NCI-H1694 (cell line): ENCODE measurements at regions not wholly inside any gene's neighbourhood (a gene's known extent, or its start where the extent isn't known, plus 50 kb on each side); places are given as distances from the start of the nearest gene placed in this dataset.
A peak's percentile ranks its signal among the peaks of the same experiment; 100 is the strongest.

Source experiments
- DNase-seq: peaks from one replicate; lab custom pipeline; 2025; lab: John Stamatoyannopoulos, UW

- DNase-seq: peak; percentile 44
These were observed 95.2 kb downstream of the PDGFA start for GRCh38 chr7:424301-424935.

DNA sequence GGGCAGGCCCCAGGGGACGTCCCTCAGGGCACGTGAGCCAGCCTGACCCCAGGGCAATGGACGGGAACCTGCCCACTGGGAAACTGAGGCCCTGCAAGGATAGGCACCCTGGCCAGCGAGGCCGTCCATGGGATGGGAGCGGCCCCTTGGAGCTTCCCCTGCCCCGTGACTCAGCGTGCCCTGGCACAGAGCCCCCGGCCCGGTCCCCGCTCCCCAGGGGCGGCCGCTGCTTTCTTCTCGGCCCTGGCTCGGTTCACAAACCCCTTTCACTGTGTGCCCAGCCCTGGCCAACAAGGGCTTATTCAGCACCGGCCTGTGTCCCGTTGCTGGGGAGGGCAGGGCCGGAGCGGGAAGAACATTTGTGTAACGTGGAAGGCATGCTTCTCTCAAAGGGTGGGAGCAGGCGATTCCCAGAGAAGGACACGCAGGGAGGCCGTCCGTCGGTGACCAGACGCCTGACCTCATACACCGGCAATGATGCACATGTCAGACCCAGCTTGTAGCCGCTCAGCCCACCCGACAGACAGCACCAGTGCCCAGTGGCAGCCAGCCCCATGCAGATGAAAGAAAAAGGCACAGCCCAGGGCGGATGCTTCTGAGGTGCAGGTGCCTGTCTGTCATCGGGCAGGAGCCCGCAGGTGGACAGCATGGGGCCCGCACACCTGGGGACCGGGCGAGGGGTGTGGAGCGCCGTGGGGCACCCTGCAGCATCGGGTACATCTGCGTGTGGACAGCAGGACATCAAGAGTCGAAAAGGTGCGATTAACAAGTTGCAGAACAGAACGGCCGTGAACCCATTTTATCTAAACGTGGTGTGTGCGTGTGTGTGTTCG is 94.5 kb downstream of the PDGFA start:
- DNase-seq: no peak

GRCh38 chr7:425794-426188 is 93.9 kb downstream of the PDGFA start:
- no peak for DNase-seq

DNA sequence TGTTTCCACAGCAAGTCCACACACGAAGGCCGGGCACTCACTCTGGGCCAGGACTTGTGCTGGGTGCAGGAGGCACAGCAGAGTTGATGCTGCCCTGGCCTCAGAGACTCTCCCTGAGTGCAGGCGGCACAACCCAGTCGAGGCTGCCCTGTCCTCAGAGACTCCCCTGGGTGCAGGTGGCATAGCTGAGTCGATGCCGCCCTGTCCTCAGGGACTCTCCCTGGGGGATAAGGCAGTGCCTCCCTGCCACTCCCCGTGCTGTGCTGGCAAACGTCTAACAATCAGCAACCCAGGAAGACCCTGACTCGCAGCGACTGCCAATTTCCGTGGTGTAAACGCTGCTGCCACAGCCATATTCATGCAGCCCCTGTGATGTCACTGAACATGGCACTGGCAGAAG is 93.1 kb downstream of the PDGFA start:
- no peak for DNase-seq

DNA sequence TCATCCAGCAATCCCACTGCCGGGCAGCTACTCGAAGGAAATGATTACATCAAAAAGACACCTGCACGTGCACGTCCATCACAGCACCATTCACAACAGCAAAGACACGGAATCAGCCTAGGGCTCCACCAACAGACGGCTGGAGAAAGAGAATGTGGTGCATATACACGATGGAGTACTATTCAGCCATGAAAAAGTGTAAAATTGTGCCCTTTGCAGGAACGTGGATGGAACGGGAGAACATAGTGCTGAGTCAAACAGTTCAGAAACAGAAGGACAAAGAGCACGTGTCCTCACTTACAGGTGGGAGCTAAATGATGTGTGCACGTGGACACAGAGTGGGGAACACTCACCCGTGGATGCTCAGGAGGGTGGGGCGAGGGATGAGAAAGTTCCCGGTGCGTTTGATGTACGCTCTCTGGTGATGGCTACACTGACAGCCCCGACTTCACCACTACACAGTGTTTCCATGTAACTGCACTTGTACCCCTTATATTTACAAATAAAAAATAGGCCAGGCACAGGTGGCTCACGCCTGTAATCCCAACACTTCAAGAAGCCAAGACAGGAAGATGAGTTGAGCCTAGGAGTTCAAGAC is 92.0 kb downstream of the PDGFA start:
- no peak for DNase-seq

GRCh38 chr7:428387-428786 is 91.3 kb downstream of the PDGFA start:
- no peak for DNase-seq

DNA sequence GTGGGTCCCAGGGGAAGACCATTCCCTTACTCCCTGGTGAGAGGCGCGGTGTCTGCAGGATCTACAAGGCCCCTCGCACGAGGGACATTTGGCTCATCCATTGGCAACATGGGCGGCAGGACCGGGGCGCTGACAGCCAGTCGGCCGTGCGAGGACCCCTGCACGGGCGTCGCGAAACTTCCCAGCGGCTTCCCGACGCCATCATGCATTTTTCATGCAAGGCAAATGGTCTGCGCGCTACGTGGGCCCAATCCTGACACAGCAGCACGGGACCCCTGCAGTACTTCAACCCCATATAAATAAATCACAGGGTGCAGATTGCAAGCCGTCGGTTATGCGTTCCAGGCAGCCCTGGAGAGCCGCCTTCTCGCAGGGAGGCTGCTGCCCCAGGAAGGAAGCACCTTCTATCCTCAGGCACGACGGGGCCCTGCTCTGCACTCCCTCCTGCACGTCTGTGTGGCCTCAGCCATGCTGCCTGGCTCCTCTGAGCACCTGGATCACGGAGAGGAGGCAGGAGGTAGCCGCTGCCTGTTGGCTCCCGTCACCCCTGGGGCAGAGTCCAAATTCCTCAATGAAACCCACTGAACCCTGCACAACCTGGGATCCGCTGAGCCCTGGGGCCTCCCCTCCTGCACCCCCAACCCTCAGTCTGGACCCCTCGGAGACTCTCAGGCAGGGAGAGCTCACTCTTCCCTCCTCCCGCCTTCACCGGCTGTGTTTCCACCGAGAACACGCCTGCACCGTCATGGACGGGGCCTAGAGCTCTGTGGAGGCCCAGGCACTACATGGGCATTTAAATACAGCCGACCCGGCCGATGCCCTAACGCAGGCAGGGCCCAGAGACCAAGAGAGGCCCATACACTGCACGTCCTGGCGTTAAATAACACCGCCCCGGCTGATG is 90.5 kb downstream of the PDGFA start:
- DNase-seq: no peak

GRCh38 chr7:429828-430180 is 89.8 kb downstream of the PDGFA start:
- no peak for DNase-seq

DNA sequence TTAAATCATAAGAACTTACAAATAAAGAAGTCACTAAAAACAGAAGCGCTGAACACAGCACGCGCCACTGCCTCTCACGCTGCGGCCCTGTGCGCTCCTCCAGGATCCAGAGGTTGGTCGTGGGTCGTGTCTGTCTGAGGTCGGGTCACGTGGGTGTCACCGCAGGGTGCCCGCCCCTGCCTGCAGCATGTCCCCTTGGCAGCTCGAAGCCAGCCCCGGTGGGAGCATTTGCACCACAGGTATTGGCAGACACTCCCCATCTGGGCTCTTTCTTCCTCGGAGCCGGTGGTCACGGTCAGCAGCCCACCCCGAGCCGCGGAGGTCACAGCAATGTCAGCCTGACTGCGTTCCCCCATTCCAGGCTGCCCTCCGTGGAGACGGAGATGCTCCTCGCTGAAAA is 88.6 kb downstream of the PDGFA start:
- DNase-seq: no peak

DNA sequence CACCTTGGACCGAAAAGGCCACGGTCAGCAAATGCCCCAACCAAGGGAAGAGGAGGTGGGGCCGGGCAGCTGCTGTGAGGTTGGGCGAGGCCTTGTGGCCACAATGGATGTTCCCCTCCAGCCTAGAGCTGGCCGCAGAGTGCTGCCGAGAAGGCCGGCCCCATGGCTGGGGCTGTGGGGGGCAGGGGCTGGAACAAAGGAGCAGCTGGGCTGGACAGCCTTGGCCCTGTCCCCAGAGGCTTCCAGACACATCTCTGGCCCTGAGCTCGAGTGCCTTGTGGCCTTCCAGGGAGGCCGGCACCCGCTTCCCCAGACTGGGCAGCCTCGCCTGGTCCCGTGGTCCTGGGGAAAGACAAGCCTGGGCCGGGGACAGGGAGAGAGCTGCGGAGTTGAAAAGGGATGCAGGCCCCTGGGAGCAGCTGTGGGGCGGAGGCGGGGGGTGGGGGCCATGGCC is 88.0 kb downstream of the PDGFA start:
- DNase-seq: no peak

DNA sequence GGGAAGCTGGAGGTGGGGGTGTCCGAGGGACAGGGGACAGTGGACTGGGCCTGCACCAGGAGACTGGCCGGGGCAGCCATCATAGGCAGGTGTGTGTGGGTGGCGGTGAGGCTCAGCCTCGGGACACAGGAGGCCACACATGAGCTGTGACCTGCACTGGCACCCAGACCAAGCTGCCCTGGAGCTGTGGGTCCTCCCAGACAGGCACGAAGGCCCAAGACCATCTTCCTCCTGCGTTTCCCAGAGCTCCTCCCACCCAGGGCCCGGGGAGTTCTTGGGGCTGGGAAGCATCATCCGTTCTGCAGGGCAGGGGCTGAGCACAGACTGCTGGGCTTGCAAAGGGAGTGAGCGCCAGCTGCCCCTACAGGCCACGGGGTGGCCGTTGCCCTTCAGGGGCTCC is 87.4 kb downstream of the PDGFA start:
- no peak for DNase-seq

GRCh38 chr7:432933-433332 is 86.7 kb downstream of the PDGFA start:
- no peak for DNase-seq

- no peak for DNase-seq
These were observed 86.1 kb downstream of the PDGFA start for GRCh38 chr7:433558-433957.

DNA sequence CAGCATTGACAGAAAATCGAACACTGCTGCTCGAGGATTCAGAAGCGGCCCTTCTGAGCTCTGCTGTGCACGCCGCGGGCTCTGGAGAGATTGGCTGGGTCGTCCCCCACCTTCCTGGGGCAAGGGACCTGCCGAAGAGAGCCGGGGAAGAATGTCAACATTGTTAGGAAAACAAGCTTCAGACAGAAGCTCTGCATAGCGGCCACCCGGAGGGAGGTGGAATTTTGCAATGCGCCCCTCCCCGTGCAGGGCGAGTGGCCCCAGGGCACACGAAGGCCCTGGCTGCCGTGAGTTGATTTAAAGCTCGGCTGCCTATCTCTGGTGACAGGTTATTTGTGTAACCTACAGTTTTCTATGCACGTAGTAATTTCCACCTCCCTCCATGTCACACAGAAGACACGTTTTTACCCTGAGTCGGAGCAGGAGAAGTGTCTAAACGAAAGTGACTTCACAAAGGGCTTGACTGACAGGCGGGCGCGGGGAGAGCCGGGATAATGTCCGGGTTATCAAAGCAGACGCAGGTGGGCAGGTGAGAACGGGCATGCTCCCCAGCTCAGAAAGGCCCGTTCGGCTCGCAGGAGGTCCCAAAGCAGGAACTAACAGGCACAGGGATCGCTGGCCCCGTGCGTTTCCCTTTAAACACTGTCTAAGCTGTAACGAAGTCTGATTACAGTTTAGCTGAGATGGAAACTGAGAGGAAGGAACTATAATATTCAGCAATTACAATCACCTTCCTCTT is 84.6 kb downstream of the PDGFA start:
- DNase-seq: no peak

DNA sequence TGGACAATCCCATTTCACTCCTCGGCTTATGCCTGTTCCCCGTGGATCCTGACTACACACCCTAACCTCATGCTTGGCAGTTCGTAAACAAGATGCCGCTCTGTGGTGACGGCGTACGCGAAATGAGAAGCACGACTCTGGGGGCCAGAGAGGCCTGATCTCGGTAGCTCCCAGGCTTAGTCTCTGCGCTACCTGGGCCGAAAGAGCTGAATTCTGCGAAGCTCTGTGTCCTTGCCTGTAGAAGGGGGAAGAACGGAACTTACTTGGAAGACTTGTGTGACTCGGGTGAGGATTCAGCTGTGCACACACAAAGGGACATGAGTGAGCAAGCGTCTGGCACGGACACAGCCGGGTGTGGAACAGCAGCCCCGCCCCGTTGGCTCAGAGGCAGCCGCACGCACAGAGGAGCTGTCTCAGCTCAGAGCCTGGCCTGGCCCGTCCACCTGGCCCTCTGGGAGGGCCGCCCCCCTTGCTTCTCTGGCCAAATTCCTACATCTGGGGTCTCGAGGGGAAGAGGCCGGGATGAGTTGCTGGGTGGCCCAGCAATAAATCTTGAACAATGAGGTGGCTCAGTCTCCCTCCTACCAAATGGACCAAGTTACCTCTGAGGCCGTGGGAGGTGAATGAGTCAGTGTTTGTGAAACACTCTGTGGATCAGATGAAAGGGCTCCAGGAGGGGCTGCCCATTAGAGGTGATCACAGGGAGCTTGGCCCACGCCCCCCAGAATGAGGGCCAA is 83.8 kb downstream of the PDGFA start:
- no peak for DNase-seq

GRCh38 chr7:436367-437128 is 83.1 kb downstream of the PDGFA start:
- DNase-seq: no peak

- DNase-seq: no peak
These were observed 82.1 kb downstream of the PDGFA start for GRCh38 chr7:437329-438251.

DNA sequence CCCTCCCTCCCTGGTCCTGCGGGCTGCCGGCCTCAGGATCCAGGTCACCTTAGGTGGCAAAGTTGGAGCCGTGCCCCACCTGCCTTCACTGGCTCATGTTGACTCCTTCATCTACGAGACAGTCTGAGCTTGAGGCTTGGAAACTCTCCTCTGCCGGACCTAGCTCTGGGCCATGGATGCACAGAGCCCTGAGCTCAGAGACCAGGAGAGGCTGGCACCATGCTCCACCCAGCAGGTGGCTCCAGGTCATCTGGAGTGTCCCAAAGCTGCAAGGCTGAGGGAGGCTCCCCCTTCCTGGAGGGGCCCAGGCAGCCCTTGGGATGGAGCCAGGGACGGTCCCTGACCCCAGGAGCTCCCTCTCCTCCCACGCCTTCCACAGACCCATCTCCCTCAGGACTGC is 81.3 kb downstream of the PDGFA start:
- DNase-seq: no peak

DNA sequence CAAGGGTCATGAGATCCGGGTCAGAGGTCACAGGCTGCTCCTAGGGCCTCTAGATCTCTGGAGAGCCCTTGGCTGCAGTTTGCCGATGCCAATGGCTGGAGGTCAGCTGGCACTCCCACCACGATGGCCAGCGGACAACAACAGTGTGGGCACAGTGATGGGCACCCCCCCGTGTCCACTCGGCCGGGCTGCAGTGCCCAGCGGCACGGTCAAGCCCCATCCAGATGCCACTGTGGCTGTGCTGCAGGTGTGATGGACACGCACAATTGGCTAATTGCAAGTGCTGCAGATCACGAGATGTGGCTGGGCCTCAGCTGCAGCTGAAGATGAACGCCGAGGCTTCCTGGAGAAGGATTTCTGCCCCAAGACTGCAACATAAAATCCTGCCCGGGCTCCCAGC is 80.7 kb downstream of the PDGFA start:
- DNase-seq: no peak
